Nephron (organoid): ENCODE measurements at regions not wholly inside any gene's neighbourhood (a gene's known extent, or its start where the extent isn't known, plus 50 kb on each side); places are given as distances from the start of the nearest gene placed in this dataset.
"Not testable (repeated sequence)": the region's sequence is repeated elsewhere in the genome, so short reads cannot be mapped to it uniquely, and the experiment has no call there.

Experiments used
- H3K27ac Mint-ChIP-seq, 3 experiments: 2 replicates each; pipeline ENCODE4 v1.8.0; 2020; ENCODE audit warnings: mixed read lengths in 3 of 3, mild to moderate bottlenecking in 2 of 3, moderate library complexity in 1 of 3
- H3K27me3 Mint-ChIP-seq: 2 replicates; pipeline ENCODE4 v1.8.0; 2021; ENCODE audit warnings: low read depth, mild to moderate bottlenecking, moderate library complexity, mixed read lengths
- H3K36me3 Mint-ChIP-seq: 2 replicates; pipeline ENCODE4 v1.8.0; 2020; ENCODE audit warnings: low read depth, mixed read lengths
- H3K4me1 Mint-ChIP-seq: 2 replicates; pipeline ENCODE4 v1.8.0; 2020; ENCODE audit warnings: mixed read lengths
- H3K4me3 Mint-ChIP-seq, 3 experiments: 2 replicates each; pipeline ENCODE4 v1.8.0; 2020; ENCODE audit warnings: mild to moderate bottlenecking in 3 of 3, mixed read lengths in 3 of 3, moderate library complexity in 2 of 3
- H3K9me3 Mint-ChIP-seq: 2 replicates; pipeline ENCODE4 v1.8.0; 2020; ENCODE audit warnings: mixed read lengths
- TF ChIP-seq, protein P1 (sequence below), 3 experiments: fragments of 200-600 bp; sonication (generic); IDR thresholded peaks; one replicate each; pipeline ENCODE4 v1.5.0; 2021; ENCODE audit warnings: antibody characterized with exemption in 3 of 3; ENCODE audit not compliant: unreplicated experiment in 3 of 3

DNA sequence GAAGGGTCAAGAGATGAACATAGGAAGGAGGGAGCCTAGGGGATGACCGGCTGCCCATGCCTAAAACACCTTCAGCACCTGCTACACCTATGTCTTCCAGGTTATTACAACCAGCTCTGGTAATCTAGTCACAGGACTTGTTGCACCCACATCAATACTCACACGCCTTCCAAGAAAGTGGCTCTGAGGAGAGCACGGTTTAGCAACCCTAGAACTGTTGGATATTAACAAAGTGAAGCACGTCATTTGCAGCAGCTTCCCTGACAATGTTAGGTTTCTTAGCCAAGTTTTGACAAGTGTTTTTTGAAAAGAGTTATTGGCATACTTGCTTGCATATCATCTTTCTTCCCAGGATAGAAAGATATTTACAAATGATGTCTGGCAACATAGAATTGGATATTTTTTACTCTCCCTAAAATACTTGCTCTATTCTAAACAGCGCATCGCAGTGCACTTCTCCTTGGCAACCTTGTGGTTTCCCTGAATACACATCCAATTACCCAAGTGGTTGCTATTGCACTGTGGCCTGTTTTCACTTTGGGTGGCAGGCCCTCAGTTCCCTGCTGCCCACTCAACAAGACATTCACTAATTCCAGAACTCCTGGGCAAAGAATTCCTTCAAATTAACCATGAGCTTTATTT lies 94.3 kb upstream of the ARHGAP42 start:
- Mint-ChIP-seq H3K27me3 (peaks cover 3% of the 10 kb centered on the region), H3K27ac (no peak overlapping the region), H3K4me3 (no peak overlapping the region), H3K36me3 (no peaks in the 10 kb centered on the region), H3K9me3 (peaks cover 8% of the 10 kb centered on the region), H3K4me1 (peaks cover 13% of the 10 kb centered on the region)
- TF ChIP-seq, protein P1, sequence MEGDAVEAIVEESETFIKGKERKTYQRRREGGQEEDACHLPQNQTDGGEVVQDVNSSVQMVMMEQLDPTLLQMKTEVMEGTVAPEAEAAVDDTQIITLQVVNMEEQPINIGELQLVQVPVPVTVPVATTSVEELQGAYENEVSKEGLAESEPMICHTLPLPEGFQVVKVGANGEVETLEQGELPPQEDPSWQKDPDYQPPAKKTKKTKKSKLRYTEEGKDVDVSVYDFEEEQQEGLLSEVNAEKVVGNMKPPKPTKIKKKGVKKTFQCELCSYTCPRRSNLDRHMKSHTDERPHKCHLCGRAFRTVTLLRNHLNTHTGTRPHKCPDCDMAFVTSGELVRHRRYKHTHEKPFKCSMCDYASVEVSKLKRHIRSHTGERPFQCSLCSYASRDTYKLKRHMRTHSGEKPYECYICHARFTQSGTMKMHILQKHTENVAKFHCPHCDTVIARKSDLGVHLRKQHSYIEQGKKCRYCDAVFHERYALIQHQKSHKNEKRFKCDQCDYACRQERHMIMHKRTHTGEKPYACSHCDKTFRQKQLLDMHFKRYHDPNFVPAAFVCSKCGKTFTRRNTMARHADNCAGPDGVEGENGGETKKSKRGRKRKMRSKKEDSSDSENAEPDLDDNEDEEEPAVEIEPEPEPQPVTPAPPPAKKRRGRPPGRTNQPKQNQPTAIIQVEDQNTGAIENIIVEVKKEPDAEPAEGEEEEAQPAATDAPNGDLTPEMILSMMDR (IDR thresholded peaks at IDR 0.05; ENCODE audit: unreplicated experiment in 3 of 3) = no peak

DNA sequence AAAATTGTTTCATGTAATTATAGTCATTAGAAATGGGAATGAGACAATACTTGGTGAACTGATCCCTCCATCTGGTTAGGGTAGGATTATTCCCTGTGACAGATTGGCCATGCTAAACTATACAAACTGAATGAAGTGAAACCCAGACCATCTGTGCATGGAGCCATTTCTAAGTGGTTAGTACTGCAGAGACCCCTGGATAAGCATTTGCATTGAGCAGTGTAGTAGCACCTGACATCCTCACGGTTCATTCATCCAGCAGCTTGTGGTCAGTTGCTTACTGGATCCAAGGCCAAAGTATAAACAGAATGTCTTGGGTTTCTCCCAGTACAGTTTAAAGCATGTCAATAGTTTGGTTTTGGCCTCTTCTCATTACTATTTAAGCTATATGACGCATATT lies 93.8 kb upstream of the ARHGAP42 start:
- H3K27me3 Mint-ChIP-seq = no peaks in the 10 kb centered on the region
- H3K4me3 Mint-ChIP-seq = no peak overlapping the region
- TF ChIP-seq, protein P1 (IDR thresholded peaks at IDR 0.05; ENCODE audit: unreplicated experiment in 3 of 3) = no peak

DNA sequence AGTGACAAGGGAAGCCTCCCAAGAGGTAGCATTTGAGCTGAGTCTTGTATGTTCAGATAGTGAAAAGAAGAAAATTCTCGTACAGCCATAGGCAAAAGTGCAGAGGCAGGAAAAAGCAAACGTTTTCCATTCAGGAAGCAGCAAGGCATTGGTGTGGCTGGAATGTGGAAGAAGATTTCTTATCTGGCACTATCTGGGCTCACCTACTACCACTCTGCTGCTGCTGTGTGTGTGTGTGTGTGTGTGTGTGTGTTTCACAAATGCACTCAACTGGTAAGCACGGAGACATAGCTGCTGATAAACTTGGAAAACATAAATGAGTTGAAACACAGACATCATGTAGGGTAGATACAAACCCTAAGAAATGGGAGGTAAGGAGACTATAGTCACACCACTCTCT lies 92.8 kb upstream of the ARHGAP42 start:
- H3K4me3 Mint-ChIP-seq = no peak overlapping the region
- H3K27ac Mint-ChIP-seq = no peak overlapping the region
- H3K4me1 Mint-ChIP-seq = peaks cover 13% of the 10 kb centered on the region
- H3K36me3 Mint-ChIP-seq = no peaks in the 10 kb centered on the region
- no peaks in the 10 kb centered on the region for H3K27me3 Mint-ChIP-seq
- TF ChIP-seq, protein P1 (IDR thresholded peaks at IDR 0.05; ENCODE audit: unreplicated experiment in 3 of 3) = no peak
- peaks cover 6% of the 10 kb centered on the region for H3K9me3 Mint-ChIP-seq

More for the DNA sequence above, 93.8 kb upstream of the ARHGAP42 start:
- no peaks in the 10 kb centered on the region for H3K36me3 Mint-ChIP-seq
- H3K27ac Mint-ChIP-seq = no peak overlapping the region
- H3K9me3 Mint-ChIP-seq = peaks cover 8% of the 10 kb centered on the region
- peaks cover 13% of the 10 kb centered on the region for H3K4me1 Mint-ChIP-seq

DNA sequence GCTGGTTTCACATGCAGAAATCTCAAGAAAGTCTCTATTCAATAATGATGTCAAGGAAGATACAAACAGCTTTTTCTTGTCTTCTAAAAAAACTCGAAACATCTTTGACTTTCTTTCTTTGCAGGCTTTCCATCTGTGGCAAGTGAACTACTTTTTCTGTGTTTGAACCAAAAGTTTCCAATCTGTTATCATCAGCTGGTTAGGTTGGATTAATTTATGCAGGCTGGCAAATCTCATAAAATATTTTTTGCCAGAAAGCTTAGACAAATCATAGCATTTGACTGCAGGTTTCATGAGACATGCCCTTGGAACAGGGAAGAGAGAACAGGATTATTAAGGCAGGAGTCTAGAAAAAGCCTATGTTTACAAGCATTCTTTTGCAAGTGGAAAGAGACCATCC lies 86.1 kb upstream of the ARHGAP42 start:
- Mint-ChIP-seq H3K4me1 (peaks cover 19% of the 10 kb centered on the region), H3K36me3 (no peaks in the 10 kb centered on the region), H3K27ac (peak overlapping the region in 1 of 3 experiments; percentile 1), H3K4me3 (no peak overlapping the region), H3K27me3 (no peaks in the 10 kb centered on the region), H3K9me3 (peaks cover 9% of the 10 kb centered on the region)
- TF ChIP-seq, protein P1 (IDR thresholded peaks at IDR 0.05; ENCODE audit: unreplicated experiment in 3 of 3) = no peak

DNA sequence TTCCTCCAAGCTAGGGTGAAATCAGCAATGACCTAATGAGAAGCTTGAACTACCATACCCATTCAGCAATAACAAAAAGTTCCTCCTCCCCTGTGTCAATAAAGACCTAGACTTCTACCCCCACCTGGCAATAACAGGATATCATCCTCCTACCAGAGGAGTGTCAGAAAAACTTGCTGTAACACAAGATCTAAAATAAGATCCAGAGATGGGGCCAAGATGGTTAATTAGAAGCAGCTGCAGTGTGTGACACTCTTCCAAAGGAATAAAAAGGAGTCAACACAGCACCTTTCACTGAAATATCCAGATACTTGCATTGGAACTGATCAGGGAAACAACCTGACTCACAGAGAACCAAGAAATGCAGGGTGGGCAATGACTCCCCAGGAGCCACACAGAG lies 84.4 kb upstream of the ARHGAP42 start:
- Mint-ChIP-seq H3K27ac (peak overlapping the region; percentile 30 to 63 (median 44)), H3K4me3 (no peak overlapping the region), H3K9me3 (peaks cover 11% of the 10 kb centered on the region), H3K4me1 (peaks cover 19% of the 10 kb centered on the region), H3K36me3 (no peaks in the 10 kb centered on the region), H3K27me3 (no peaks in the 10 kb centered on the region)
- TF ChIP-seq, protein P1 (IDR thresholded peaks at IDR 0.05; ENCODE audit: unreplicated experiment in 3 of 3) = no peak

DNA sequence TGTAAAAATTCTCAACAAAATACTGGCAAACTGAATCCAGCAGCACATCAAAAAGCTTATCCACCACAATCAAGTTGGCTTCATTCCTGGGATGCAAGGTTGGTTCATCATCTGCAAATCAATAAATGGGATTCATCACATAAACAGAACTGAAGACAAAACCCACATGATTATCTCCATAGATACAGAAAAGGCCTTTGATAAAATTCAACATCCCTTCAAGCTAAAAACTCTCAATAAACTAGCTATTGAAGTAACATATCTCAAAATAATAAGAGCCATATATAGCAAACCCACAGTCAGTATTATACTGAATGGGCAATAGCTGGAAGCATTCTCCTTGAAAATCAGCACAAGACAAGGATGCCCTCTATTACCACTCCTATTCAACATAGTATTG lies 79.3 kb upstream of the ARHGAP42 start:
- H3K9me3 Mint-ChIP-seq = peaks cover 24% of the 10 kb centered on the region
- H3K36me3 Mint-ChIP-seq, H3K4me3 Mint-ChIP-seq, H3K27ac Mint-ChIP-seq, H3K4me1 Mint-ChIP-seq, H3K27me3 Mint-ChIP-seq: not testable (repeated sequence)
